ENCODE measurements at regions not wholly inside any gene's neighbourhood (a gene's known extent, or its start where the extent isn't known, plus 50 kb on each side); places are given as distances from the start of the nearest gene placed in this dataset.
A peak's percentile ranks its signal among the peaks of the same experiment; 100 is the strongest.

- ATAC-seq: peak; percentile 94
- TF ChIP-seq ZFP30 (CRISPR knock-in tag; IDR thresholded peaks at IDR 0.05) (peak; percentile 66), RARB (CRISPR knock-in tag; IDR thresholded peaks at IDR 0.05) (peak; percentile 37; the same call in 1 of the 2 replicates), PPARA (CRISPR knock-in tag; IDR thresholded peaks at IDR 0.05; ENCODE audit: borderline replicate concordance) (no peak), GLIS3 (CRISPR knock-in tag; IDR thresholded peaks at IDR 0.05) (no peak), ZNF565 (CRISPR knock-in tag; conservative IDR thresholded peaks at IDR 0.05; ENCODE audit: low read depth) (no peak), SNAI2 (CRISPR knock-in tag; IDR thresholded peaks at IDR 0.05) (no peak), TOX (CRISPR knock-in tag; IDR thresholded peaks at IDR 0.05; ENCODE audit: borderline replicate concordance) (peak; percentile 92; the same call in 1 of the 2 replicates), TSHZ2 (CRISPR knock-in tag; IDR thresholded peaks at IDR 0.05) (no peak), ZFP3 (CRISPR knock-in tag; IDR thresholded peaks at IDR 0.05) (no peak), ZNF70 (CRISPR knock-in tag; IDR thresholded peaks at IDR 0.05) (no peak), ZNF8 (CRISPR knock-in tag; IDR thresholded peaks at IDR 0.05) (no peak), ARNTL (CRISPR knock-in tag; IDR thresholded peaks at IDR 0.05; ENCODE audit: borderline replicate concordance, low read depth) (no peak), BACH2 (CRISPR knock-in tag; IDR thresholded peaks at IDR 0.05; ENCODE audit: borderline replicate concordance) (no peak), ISL1 (CRISPR knock-in tag; IDR thresholded peaks at IDR 0.05) (peak; percentile 95), ZC3H10 (CRISPR knock-in tag; IDR thresholded peaks at IDR 0.05) (peak; percentile 99), ESRRG (CRISPR knock-in tag; IDR thresholded peaks at IDR 0.05) (no peak), OSR1 (CRISPR knock-in tag; IDR thresholded peaks at IDR 0.05) (no peak)
- TF ChIP-seq, protein P1, sequence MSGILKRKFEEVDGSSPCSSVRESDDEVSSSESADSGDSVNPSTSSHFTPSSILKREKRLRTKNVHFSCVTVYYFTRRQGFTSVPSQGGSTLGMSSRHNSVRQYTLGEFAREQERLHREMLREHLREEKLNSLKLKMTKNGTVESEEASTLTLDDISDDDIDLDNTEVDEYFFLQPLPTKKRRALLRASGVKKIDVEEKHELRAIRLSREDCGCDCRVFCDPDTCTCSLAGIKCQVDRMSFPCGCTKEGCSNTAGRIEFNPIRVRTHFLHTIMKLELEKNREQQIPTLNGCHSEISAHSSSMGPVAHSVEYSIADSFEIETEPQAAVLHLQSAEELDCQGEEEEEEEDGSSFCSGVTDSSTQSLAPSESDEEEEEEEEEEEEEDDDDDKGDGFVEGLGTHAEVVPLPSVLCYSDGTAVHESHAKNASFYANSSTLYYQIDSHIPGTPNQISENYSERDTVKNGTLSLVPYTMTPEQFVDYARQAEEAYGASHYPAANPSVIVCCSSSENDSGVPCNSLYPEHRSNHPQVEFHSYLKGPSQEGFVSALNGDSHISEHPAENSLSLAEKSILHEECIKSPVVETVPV (CRISPR knock-in tag; IDR thresholded peaks at IDR 0.05): peak; percentile 73; the same call in 1 of the 2 replicates
- TF ChIP-seq, protein P2, sequence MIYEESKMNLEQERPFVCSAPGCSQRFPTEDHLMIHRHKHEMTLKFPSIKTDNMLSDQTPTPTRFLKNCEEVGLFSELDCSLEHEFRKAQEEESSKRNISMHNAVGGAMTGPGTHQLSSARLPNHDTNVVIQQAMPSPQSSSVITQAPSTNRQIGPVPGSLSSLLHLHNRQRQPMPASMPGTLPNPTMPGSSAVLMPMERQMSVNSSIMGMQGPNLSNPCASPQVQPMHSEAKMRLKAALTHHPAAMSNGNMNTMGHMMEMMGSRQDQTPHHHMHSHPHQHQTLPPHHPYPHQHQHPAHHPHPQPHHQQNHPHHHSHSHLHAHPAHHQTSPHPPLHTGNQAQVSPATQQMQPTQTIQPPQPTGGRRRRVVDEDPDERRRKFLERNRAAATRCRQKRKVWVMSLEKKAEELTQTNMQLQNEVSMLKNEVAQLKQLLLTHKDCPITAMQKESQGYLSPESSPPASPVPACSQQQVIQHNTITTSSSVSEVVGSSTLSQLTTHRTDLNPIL (CRISPR knock-in tag; IDR thresholded peaks at IDR 0.05; ENCODE audit: low read depth): no peak; the same call in 1 of the 2 replicates
- TF ChIP-seq, protein P3, sequence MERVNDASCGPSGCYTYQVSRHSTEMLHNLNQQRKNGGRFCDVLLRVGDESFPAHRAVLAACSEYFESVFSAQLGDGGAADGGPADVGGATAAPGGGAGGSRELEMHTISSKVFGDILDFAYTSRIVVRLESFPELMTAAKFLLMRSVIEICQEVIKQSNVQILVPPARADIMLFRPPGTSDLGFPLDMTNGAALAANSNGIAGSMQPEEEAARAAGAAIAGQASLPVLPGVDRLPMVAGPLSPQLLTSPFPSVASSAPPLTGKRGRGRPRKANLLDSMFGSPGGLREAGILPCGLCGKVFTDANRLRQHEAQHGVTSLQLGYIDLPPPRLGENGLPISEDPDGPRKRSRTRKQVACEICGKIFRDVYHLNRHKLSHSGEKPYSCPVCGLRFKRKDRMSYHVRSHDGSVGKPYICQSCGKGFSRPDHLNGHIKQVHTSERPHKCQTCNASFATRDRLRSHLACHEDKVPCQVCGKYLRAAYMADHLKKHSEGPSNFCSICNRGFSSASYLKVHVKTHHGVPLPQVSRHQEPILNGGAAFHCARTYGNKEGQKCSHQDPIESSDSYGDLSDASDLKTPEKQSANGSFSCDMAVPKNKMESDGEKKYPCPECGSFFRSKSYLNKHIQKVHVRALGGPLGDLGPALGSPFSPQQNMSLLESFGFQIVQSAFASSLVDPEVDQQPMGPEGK (CRISPR knock-in tag; IDR thresholded peaks at IDR 0.05; ENCODE audit: borderline replicate concordance): peak; percentile 95
- TF ChIP-seq, protein P4, sequence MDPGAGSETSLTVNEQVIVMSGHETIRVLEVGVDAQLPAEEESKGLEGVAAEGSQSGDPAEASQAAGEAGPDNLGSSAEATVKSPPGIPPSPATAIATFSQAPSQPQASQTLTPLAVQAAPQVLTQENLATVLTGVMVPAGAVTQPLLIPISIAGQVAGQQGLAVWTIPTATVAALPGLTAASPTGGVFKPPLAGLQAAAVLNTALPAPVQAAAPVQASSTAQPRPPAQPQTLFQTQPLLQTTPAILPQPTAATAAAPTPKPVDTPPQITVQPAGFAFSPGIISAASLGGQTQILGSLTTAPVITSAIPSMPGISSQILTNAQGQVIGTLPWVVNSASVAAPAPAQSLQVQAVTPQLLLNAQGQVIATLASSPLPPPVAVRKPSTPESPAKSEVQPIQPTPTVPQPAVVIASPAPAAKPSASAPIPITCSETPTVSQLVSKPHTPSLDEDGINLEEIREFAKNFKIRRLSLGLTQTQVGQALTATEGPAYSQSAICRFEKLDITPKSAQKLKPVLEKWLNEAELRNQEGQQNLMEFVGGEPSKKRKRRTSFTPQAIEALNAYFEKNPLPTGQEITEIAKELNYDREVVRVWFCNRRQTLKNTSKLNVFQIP (CRISPR knock-in tag; IDR thresholded peaks at IDR 0.05; ENCODE audit: borderline replicate concordance, low read depth): no peak
Measured at GRCh38 chr10:52568309-52568708, 204.3 kb downstream of the MBL2 start.

GRCh38 chr10:52570490-52570889, 202.1 kb downstream of the MBL2 start:
- ATAC-seq: no peak
- TF ChIP-seq, protein P3 (CRISPR knock-in tag; IDR thresholded peaks at IDR 0.05; ENCODE audit: borderline replicate concordance): no peak
- TF ChIP-seq SNAI2 (CRISPR knock-in tag; IDR thresholded peaks at IDR 0.05): no peak
- no peak for TF ChIP-seq TCF4 (CRISPR knock-in tag; IDR thresholded peaks at IDR 0.05; ENCODE audit: borderline replicate concordance)
- no peak for TF ChIP-seq TSHZ2 (CRISPR knock-in tag; IDR thresholded peaks at IDR 0.05)
- no peak for TF ChIP-seq CSDC2 (CRISPR knock-in tag; IDR thresholded peaks at IDR 0.05)
- TF ChIP-seq ZC3H10 (CRISPR knock-in tag; IDR thresholded peaks at IDR 0.05): no peak
- TF ChIP-seq, protein P4 (CRISPR knock-in tag; IDR thresholded peaks at IDR 0.05; ENCODE audit: borderline replicate concordance, low read depth): no peak
- no peak for TF ChIP-seq ARNTL (CRISPR knock-in tag; IDR thresholded peaks at IDR 0.05; ENCODE audit: borderline replicate concordance, low read depth)
- no peak for TF ChIP-seq BACH2 (CRISPR knock-in tag; IDR thresholded peaks at IDR 0.05; ENCODE audit: borderline replicate concordance)
- TF ChIP-seq ZNF8 (CRISPR knock-in tag; IDR thresholded peaks at IDR 0.05): no peak
- TF ChIP-seq TOX (CRISPR knock-in tag; IDR thresholded peaks at IDR 0.05; ENCODE audit: borderline replicate concordance): no peak
- TF ChIP-seq ZFP30 (CRISPR knock-in tag; IDR thresholded peaks at IDR 0.05): no peak
- TF ChIP-seq ZFP3 (CRISPR knock-in tag; IDR thresholded peaks at IDR 0.05): no peak
- TF ChIP-seq GLIS3 (CRISPR knock-in tag; IDR thresholded peaks at IDR 0.05): no peak
